Gastrocnemius medialis (tissue), 4 donors: ENCODE measurements at regions not wholly inside any gene's neighbourhood (a gene's known extent, or its start where the extent isn't known, plus 50 kb on each side); places are given as distances from the start of the nearest gene placed in this dataset.

ENCODE experiments used
- CTCF ChIP-seq, 5 experiments: fragments of 450-650 bp in 3 of 5; fragments of 200-600 bp in 2 of 5; sonication (generic) in 2 of 5; IDR thresholded peaks in 4 of 5; conservative IDR thresholded peaks in 1 of 5; 1 replicate in 4 of 5; 2 replicates in 1 of 5; pipeline ENCODE4 v1.5.1; 2016 to 2019; ENCODE audit warnings: antibody characterized with exemption in 5 of 5, mild to moderate bottlenecking in 3 of 5, moderate library complexity in 3 of 5
- POLR2A ChIP-seq, 2 donors: fragments of 450-650 bp; IDR thresholded peaks; one replicate each; pipeline ENCODE4 v1.6.1; 2017; ENCODE audit warnings: antibody characterized with exemption in 2 of 2, mild to moderate bottlenecking in 2 of 2, moderate library complexity in 2 of 2

- no peak for TF ChIP-seq CTCF (IDR thresholded peaks at IDR 0.05 in 4 of 5, conservative IDR thresholded peaks at IDR 0.05 in 1 of 5)
- no peak for TF ChIP-seq POLR2A (IDR thresholded peaks at IDR 0.05)
Measured at GRCh38 chr11:127106938-127107337, 106.4 kb upstream of the KIRREL3 start.
